WERI-Rb-1 (cell line): ENCODE measurements at regions not wholly inside any gene's neighbourhood (a gene's known extent, or its start where the extent isn't known, plus 50 kb on each side); places are given as distances from the start of the nearest gene placed in this dataset.

Experiments used
- DNase-seq: peaks from one replicate; pipeline ENCODE4 v3.0.0-alpha.2; 2020
- H3K27ac ChIP-seq: fragments of 250-450 bp; sonication (Bioruptor Pico); 2 replicates; pipeline ENCODE4 v1.5.1; 2020; ENCODE audit warnings: mild to moderate bottlenecking, moderate library complexity
- H3K27me3 ChIP-seq: fragments of 250-450 bp; sonication (Bioruptor Pico); 2 replicates; pipeline ENCODE4 v1.5.1; 2021; ENCODE audit warnings: mild to moderate bottlenecking, low read depth, moderate library complexity; ENCODE audit not compliant: insufficient read depth, severe bottlenecking
- H3K36me3 ChIP-seq: fragments of 250-450 bp; sonication (Bioruptor Pico); 2 replicates; pipeline ENCODE4 v1.5.1; 2020; ENCODE audit warnings: mild to moderate bottlenecking, moderate library complexity
- H3K4me3 ChIP-seq: 2 replicates; pipeline ENCODE4 v1.5.1; 2011; ENCODE audit warnings: low read depth, mild to moderate bottlenecking, control low read depth, low read length
- H3K9me3 ChIP-seq: fragments of 250-450 bp; sonication (Bioruptor Pico); 2 replicates; pipeline ENCODE4 v1.5.1; 2021; ENCODE audit warnings: mild to moderate bottlenecking, moderate library complexity; ENCODE audit not compliant: severe bottlenecking
- TF ChIP-seq, protein P1 (sequence below): IDR thresholded peaks from 2 replicates; pipeline ENCODE4 v1.5.1; 2011; ENCODE audit warnings: low read depth, mild to moderate bottlenecking, control low read depth, inconsistent platforms, low read length

DNA sequence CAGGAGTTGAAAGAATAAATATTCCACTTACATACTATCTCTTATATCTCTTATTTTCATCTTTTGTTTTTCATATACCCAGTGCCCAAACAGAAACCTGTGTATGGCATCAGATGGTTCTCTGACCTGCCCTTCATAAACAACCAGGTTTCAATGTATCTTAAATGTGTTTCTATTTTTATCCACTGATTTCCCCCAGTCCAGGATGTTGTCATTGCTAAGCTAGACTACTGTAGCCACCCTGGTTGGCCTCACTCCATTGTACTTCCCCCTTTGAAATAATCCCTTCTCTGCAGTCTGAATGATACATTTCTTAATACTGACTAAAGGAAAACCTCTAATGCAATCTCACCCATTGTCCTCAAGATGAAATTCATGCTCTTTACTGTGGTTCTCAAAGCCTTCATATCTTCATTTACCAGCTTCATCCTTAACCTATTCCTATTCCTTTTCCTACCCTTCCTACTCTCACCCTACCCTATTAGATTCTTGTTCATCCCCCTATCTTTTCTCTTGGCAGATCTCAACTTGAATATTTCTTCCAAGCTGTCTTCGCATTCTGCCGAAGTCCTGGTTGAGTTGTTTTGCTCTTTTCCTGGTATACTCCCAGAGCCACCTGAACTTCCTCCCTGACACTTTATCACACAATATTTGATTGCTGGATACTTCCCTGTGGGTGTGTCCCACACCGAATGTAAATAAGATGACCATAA, 312.4 kb downstream of the FOXG1 start:
- no peak overlapping the region for H3K27ac ChIP-seq
- DNase-seq: no peak
- H3K9me3 ChIP-seq: no peaks in the 10 kb centered on the region
- no peaks in the 10 kb centered on the region for H3K36me3 ChIP-seq
- no peaks in the 10 kb centered on the region for H3K27me3 ChIP-seq
- no peak overlapping the region for H3K4me3 ChIP-seq
- TF ChIP-seq, protein P1, sequence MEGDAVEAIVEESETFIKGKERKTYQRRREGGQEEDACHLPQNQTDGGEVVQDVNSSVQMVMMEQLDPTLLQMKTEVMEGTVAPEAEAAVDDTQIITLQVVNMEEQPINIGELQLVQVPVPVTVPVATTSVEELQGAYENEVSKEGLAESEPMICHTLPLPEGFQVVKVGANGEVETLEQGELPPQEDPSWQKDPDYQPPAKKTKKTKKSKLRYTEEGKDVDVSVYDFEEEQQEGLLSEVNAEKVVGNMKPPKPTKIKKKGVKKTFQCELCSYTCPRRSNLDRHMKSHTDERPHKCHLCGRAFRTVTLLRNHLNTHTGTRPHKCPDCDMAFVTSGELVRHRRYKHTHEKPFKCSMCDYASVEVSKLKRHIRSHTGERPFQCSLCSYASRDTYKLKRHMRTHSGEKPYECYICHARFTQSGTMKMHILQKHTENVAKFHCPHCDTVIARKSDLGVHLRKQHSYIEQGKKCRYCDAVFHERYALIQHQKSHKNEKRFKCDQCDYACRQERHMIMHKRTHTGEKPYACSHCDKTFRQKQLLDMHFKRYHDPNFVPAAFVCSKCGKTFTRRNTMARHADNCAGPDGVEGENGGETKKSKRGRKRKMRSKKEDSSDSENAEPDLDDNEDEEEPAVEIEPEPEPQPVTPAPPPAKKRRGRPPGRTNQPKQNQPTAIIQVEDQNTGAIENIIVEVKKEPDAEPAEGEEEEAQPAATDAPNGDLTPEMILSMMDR: no peak

DNA sequence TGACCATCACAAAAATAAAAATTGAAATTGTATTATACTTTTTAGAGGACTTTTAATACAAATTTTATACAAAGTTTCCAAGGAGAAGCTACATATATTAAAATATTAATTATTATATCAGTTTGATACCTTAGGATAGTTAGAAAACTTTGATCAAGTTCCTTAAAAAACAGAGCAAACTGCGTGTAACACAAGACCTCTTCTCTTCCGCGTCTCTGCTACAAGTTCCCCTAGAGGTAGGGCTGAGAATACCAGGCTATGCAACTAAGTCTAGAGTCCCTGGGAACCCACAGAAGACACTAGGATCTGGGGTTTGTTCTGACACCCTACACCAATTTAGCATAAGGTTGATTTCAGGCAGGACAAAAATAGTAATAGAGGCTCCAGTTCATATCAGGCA, 319.0 kb downstream of the FOXG1 start:
- DNase-seq: no peak
- Histone ChIP-seq H3K4me3 (no peak overlapping the region), H3K9me3 (no peaks in the 10 kb centered on the region), H3K36me3 (no peaks in the 10 kb centered on the region), H3K27ac (no peak overlapping the region), H3K27me3 (no peaks in the 10 kb centered on the region)
- TF ChIP-seq, protein P1: peak; percentile 33; the same call in 1 of the 2 replicates

DNA sequence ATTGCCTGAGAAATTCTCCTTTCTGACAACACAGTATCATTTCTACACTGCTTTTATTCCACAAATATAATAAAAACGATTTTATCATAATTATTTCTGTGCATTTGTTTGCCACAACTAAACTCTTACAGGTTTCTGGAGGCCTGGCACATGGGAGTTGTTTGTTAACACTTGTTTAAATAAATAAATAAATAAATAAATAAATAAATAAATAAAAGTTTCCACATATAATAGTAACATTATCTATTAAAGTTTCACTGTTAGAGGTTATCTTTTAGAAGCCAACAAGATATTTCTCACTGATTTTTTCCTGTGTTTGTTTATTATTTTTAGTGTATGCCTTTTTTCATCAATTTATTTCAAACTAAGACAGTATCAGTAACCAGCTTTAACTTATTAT, 323.3 kb downstream of the FOXG1 start:
- Histone ChIP-seq H3K27me3 (no peaks in the 10 kb centered on the region), H3K4me3 (no peak overlapping the region), H3K36me3 (no peaks in the 10 kb centered on the region), H3K27ac (no peak overlapping the region), H3K9me3 (no peaks in the 10 kb centered on the region)
- TF ChIP-seq, protein P1: no peak
- DNase-seq: no peak

DNA sequence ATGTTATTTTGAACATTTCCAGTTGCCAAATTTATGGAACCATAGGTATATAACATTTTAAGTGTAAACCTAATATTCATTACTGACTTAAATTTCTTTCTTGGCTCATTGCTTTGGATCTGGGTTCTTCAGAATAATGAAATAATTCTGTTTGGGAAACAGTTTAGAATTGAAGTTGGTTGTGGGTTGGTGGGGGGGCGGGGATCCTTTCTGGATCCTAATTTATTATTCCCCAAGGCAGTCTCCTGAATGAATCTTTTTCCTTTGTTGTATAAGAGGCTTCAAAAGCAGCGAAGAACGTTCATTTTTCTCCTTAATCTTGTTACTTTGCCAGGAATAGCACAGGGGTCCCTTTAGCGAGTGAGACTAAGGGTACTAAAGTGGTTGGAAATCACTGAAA, 325.5 kb downstream of the FOXG1 start:
- H3K9me3 ChIP-seq: no peaks in the 10 kb centered on the region
- DNase-seq: no peak
- no peak overlapping the region for H3K4me3 ChIP-seq
- no peak overlapping the region for H3K27ac ChIP-seq
- TF ChIP-seq, protein P1: no peak
- no peaks in the 10 kb centered on the region for H3K27me3 ChIP-seq
- no peaks in the 10 kb centered on the region for H3K36me3 ChIP-seq

DNA sequence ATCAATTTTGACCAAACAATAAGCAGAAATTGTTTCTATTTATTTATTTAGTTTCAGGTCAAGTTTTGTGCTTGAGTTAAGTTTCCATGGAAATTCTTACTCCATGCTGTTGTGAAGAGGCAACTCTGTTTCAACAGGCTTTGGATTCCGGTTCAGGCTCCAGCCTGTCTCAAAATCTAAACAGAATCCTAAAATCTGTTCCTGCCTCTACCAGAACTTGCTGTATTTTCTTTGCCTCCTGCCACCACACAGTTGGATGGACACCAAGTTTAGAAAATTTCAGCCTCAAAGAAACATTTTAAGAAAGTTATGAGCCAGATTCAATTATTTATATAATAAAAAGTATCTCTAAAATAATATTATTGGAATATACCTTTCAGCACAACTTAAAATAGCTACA, 330.9 kb downstream of the FOXG1 start:
- no peaks in the 10 kb centered on the region for H3K36me3 ChIP-seq
- H3K9me3 ChIP-seq: no peaks in the 10 kb centered on the region
- H3K4me3 ChIP-seq: no peak overlapping the region
- TF ChIP-seq, protein P1: no peak
- H3K27me3 ChIP-seq: no peaks in the 10 kb centered on the region
- H3K27ac ChIP-seq: no peak overlapping the region
- DNase-seq: no peak

DNA sequence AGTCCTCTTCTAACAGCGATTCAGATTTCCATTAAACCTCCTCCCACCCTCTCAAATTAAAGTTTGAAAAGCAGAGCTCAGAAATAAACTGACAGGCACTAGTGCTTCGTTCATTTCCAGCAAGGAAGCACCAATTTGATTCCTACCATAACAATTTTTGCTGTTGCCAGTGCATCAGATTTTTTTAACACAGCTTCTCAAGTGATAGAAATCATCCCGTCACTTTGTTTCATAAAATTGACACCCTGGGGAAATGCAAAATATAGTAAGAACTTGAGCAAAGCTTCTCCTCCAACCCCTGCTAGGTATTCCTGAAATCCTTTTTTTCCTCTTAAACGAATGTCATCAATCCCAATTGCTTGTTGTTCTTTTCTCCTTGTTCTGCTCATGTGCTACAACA, 332.1 kb downstream of the FOXG1 start:
- DNase-seq: no peak
- Histone ChIP-seq H3K9me3 (no peaks in the 10 kb centered on the region), H3K27ac (no peak overlapping the region), H3K27me3 (no peaks in the 10 kb centered on the region), H3K4me3 (no peak overlapping the region), H3K36me3 (no peaks in the 10 kb centered on the region)
- TF ChIP-seq, protein P1: no peak
